Activated CD4-positive, alpha-beta T cell treated with anti-CD3 and anti-CD28 coated beads for 36 hours (primary cell): ENCODE measurements at regions not wholly inside any gene's neighbourhood (a gene's known extent, or its start where the extent isn't known, plus 50 kb on each side); places are given as distances from the start of the nearest gene placed in this dataset.
A peak's percentile ranks its signal among the peaks of the same experiment; 100 is the strongest.
"Not testable (repeated sequence)": the region's sequence is repeated elsewhere in the genome, so short reads cannot be mapped to it uniquely, and the experiment has no call there.

Experiments used
- ATAC-seq: fragments of 200-7000 bp; cut with Tn5 transposase; one replicate; pipeline ENCODE4 v1.10.0; 2021; ENCODE audit warnings: mild to moderate bottlenecking, moderate library complexity
- CTCF ChIA-PET: fragments of 350-600 bp; sonication (Branson Sonifier 250); formaldehyde crosslinking; loops from one replicate; lab custom pipeline; 2021; ENCODE audit warnings: antibody characterized with exemption; lab: Charles Lee
- POLR2A ChIA-PET: fragments of 350-600 bp; sonication (Branson Sonifier 250); formaldehyde crosslinking; loops from one replicate; lab custom pipeline; 2021; ENCODE audit warnings: antibody characterized with exemption, inconsistent platforms; lab: Charles Lee
- DNase-seq: peaks from one replicate; pipeline ENCODE4 v3.0.0-alpha.2; 2020
- H3K27ac Mint-ChIP-seq: one replicate; pipeline ENCODE4 v1.8.0; 2021; ENCODE audit warnings: mixed read lengths
- H3K27me3 Mint-ChIP-seq: one replicate; pipeline ENCODE4 v1.8.0; 2021; ENCODE audit warnings: mixed read lengths
- H3K36me3 Mint-ChIP-seq: one replicate; pipeline ENCODE4 v1.8.0; 2021; ENCODE audit warnings: low read depth, mixed read lengths
- H3K4me1 Mint-ChIP-seq: one replicate; pipeline ENCODE4 v1.8.0; 2021; ENCODE audit warnings: mixed read lengths
- H3K4me3 Mint-ChIP-seq: one replicate; pipeline ENCODE4 v1.8.0; 2021; ENCODE audit warnings: mild to moderate bottlenecking, moderate library complexity, mixed read lengths
- H3K9me3 Mint-ChIP-seq: one replicate; pipeline ENCODE4 v1.8.0; 2021; ENCODE audit warnings: low read depth, mixed read lengths
- intact Hi-C, 2 experiments: fragments of 100-400 bp; cut with DNase I in 1 of 2; cut with micrococcal nuclease in 1 of 2; formaldehyde crosslinking; loops; one replicate each; pipeline versions ENCODE4 v1.14.2 to v1.15.1; 2022 to 2024; cut with DNase I, micrococcal nuclease

DNA sequence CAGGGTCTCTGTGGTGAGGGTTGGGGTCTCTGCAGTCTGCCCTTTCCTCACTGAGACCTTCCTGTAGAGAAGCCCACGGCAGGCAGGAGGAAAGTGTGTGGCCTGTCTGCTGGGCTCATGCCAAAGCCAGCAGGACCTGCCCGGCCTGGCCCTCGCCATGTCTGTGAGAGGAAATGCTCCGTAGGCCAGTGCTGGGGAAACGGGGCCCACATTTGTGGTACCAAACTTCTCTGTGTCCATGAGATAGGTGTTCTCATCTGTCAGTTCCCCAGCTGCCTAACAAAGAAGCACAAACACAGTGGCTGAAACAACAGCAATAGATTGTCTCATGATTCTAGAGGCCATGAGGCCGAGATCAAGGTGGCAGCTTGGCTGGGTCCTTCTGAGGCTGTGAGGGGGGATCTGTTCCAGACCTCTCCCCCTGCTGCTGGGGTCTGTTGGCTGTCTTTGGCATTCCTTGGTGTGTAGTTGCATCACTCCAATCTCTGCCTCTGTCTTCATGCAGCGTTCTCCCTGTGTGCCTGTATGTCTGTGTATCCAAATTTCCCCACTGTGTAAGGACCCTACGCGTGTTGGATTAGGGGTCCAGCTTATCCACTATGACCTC lies 772.5 kb downstream of the TBC1D22A start:
- ATAC-seq (no peak), DNase-seq (no peak)
- Mint-ChIP-seq H3K36me3 (no peaks in the 10 kb centered on the region), H3K27ac (no peak overlapping the region), H3K9me3 (peaks cover 2% of the 10 kb centered on the region), H3K4me3 (no peak overlapping the region), H3K27me3 (peaks cover 12% of the 10 kb centered on the region), H3K4me1 (no peaks in the 10 kb centered on the region)
- ChIA-PET POLR2A (no interaction called here), CTCF (interaction anchor here (0.8 kb wide), 1 partner anchor 35 kb away, joined by 3 read pairs; no protein-coding TSS in a partner anchor)
- intact Hi-C loops, result no loop called here

DNA sequence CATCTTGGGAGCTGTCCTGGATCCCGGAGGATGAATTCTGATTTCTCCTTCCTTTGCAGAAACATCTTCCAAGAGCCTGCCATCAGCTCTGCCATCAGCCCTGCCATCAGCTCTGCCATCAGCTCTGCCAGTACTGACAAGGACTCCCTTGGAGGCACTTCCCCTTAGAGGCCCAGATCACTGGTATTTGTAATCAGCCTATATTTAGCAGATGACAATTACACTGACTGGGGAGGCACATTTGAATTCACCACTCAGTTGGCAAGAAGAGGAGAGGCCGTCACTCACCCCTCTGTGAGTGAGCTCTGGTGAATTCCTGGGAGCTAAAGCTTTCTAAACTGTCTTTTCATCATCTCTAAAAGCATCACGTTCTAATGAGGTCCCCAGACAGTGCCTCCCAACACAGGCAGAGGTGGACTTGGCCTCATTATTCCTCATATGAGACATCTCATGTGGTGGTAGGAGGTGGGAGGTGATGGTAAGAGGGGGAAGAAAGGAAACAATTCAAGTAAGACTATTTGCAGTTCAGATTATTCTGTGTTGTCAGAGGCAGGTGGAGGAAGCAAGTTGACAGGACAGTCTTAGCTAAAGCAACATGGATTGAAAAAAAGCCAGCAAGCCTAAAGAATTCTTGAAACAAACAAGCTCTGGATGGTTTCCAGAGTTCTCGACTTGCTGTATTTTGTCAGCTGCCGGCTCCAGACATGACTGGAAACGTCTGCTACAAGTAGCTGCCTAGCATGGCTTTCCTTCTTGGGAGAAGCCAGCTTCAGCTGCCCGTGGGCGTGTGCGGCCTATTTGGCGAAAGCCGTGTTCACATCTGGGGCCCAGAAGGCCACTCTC lies 771.7 kb downstream of the TBC1D22A start:
- Mint-ChIP-seq H3K4me3 (no peak overlapping the region), H3K27me3 (peaks cover 12% of the 10 kb centered on the region), H3K4me1 (no peaks in the 10 kb centered on the region), H3K36me3 (no peaks in the 10 kb centered on the region), H3K9me3 (peaks cover 2% of the 10 kb centered on the region), H3K27ac (no peak overlapping the region)
- DNase-seq (no peak), ATAC-seq (no peak)
- intact Hi-C loops, result no loop called here
- ChIA-PET CTCF (no interaction called here), POLR2A (no interaction called here)

DNA sequence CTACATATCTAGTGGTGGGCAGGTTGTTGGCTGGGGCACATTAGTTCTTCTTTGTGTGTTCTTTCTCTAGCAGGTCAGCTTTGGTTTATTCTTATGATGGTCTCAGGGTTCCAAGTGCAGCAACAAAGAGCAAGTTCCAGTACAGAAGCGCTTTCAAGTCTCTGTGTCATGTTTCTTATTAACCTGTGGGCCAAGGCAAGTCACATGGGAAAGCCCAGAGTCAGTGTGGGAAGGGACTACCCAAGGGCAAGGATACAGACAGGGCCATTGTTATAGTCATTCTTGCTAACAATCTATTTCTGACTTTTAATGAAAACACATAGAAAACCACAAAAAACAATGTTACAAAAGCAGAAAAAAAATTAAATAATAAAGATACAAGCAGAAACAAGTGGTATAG lies 754.6 kb downstream of the TBC1D22A start:
- POLR2A ChIA-PET, result no interaction called here

DNA sequence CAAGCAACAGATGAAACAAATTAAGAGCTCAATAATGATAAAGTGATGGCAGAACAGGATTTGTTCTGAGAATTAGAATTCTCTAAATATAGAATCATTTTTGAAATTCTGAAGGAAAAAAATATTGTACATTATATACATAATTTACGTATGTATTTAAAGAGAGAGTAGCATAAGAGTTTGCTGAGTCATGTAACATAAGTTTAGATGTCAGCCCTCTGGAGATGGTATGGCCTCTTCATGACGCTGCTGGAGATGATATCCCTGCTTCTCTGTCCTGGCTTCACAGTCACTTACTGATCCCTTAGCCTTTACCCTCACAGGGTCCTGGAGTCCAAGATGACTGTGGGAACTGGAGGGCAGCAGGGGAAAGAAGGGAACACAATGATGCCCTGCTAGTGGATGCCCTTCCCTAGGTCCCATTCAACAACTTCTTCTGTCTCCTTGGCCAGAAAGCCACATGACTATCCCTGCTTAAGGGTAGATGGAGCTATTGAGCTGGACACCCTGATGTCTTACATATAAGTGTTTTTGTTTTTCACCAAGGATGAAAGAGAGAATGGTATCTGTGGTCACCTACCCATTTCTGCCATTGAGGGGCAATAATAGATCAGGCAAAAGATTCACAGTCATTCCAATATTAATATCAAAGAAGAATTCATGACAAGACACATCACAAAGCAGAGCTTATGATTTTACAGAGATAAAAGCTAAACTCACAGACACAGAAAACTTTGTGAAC lies 753.1 kb downstream of the TBC1D22A start:
- H3K9me3 Mint-ChIP-seq, result no peaks in the 10 kb centered on the region
- H3K4me3 Mint-ChIP-seq, result no peak overlapping the region
- no peak for DNase-seq
- no peak overlapping the region for H3K27ac Mint-ChIP-seq
- no peak for ATAC-seq
- peaks cover 4% of the 10 kb centered on the region for H3K27me3 Mint-ChIP-seq
- no peaks in the 10 kb centered on the region for H3K36me3 Mint-ChIP-seq
- ChIA-PET CTCF (no interaction called here), POLR2A (no interaction called here)
- intact Hi-C loops, result no loop called here
- H3K4me1 Mint-ChIP-seq, result no peaks in the 10 kb centered on the region

More for the DNA sequence above, 754.6 kb downstream of the TBC1D22A start:
- Mint-ChIP-seq H3K4me1 (no peaks in the 10 kb centered on the region), H3K27me3 (peaks cover 4% of the 10 kb centered on the region), H3K27ac (no peak overlapping the region), H3K9me3 (no peaks in the 10 kb centered on the region), H3K36me3 (no peaks in the 10 kb centered on the region), H3K4me3 (no peak overlapping the region)
- no peak for DNase-seq
- intact Hi-C loops, result no loop called here
- ATAC-seq, result no peak
- CTCF ChIA-PET, result no interaction called here

DNA sequence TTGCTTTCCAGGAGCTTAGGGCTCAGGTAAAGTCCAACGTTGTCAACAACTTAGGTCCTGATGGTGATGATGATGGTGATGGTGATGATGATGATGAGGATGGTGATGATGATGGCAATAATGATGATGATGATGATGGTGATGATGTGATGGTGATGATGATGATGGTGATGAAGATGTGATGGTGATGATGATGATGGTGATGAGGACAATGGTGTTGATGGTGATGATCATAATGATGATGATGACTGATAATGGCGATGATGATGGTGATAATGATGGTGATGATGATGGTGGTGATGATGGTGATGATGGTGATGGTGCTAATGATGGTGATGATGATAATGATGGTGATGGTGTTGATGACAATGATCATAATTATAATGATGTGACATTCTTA lies 750.2 kb downstream of the TBC1D22A start:
- ChIA-PET CTCF (no interaction called here), POLR2A (no interaction called here)
- Mint-ChIP-seq H3K27ac (no peak overlapping the region), H3K36me3 (no peaks in the 10 kb centered on the region), H3K9me3 (no peaks in the 10 kb centered on the region), H3K27me3 (peaks cover 4% of the 10 kb centered on the region), H3K4me1 (no peaks in the 10 kb centered on the region), H3K4me3 (no peak overlapping the region)
- DNase-seq (no peak), ATAC-seq (no peak)
- intact Hi-C loops, result no loop called here

DNA sequence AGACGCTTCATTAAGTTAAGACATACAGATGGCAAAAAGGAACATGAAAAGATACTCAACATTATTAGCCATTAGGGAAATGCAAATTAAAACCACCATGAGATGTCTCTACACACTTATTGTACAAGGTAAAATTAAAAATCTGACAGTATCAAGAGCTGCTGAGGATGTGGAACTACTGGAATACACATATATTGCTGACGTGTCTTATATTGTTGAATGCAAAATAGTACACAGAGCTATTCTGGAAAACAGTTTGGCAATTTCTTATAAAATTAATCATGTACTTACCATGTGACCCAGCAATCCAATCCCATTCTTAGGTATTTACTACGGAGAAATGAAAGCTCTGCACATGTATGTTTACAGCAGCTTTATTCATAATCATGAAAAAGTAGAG lies 742.5 kb downstream of the TBC1D22A start:
- ATAC-seq (no peak), DNase-seq (no peak)
- Mint-ChIP-seq H3K9me3 (peaks cover 6% of the 10 kb centered on the region), H3K36me3 (no peaks in the 10 kb centered on the region), H3K27ac (no peak overlapping the region), H3K4me3 (no peak overlapping the region), H3K27me3 (peaks cover 3% of the 10 kb centered on the region), H3K4me1 (no peaks in the 10 kb centered on the region)
- POLR2A ChIA-PET, result no interaction called here
- intact Hi-C loops, result no loop called here
- CTCF ChIA-PET, result no interaction called here

DNA sequence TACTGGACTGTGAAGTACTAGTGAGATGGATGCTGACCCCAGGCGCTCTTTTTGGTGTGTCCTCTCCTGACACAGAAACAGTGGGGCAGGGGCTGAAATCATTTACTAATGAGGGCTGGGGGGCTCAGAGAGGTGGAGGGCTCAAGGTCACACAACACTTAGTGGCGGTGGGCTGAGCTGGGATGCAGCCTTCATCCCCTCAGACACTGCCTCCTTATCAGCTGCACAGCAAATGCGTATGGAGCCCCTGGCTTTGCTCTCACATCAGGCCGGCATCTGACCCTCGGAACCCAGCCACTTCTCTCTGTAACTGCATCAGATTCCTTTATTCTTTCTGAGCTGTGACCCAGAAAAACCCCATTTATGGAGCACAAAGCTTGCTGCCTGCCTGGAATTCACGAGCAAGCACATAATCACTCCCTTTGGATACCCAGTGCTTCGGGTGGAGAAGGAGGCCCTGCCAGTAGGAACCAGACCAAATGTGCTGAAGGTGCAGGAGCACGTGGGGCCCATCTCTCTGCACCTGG lies 736.6 kb downstream of the TBC1D22A start:
- POLR2A ChIA-PET, result no interaction called here
- DNase-seq (no peak), ATAC-seq (no peak)
- H3K27ac Mint-ChIP-seq, result no peak overlapping the region
- peaks cover 16% of the 10 kb centered on the region for H3K4me1 Mint-ChIP-seq
- H3K4me3 Mint-ChIP-seq, result no peak overlapping the region
- peaks cover 20% of the 10 kb centered on the region for H3K9me3 Mint-ChIP-seq
- peaks cover 4% of the 10 kb centered on the region for H3K36me3 Mint-ChIP-seq
- H3K27me3 Mint-ChIP-seq, result peaks cover 3% of the 10 kb centered on the region
- CTCF ChIA-PET, result interaction anchor here (1.2 kb wide), 1 partner anchor 151 kb away, joined by 3 read pairs; no protein-coding TSS in a partner anchor
- intact Hi-C loops, result no loop called here

DNA sequence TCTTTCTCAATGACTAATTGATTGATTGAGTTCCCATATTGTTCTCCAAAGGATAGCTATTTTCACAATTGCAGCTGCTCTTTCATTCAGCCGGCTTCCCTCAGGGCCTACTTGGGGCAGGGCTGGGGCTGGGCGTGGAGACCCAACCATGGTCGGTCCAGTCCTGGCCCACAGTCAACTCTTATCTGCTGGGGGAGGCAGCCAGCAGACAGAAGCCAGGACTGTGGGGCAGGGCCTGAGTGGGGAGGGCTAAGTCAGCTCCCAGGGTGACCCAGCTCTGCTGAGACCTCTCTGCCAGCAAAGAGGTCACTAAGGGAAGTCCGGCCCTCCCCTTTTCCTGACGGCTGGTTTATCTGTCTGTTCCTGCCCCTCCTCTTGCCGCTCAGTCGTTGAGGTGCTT lies 735.2 kb downstream of the TBC1D22A start:
- peaks cover 1% of the 10 kb centered on the region for H3K27me3 Mint-ChIP-seq
- peaks cover 24% of the 10 kb centered on the region for H3K4me1 Mint-ChIP-seq
- ChIA-PET CTCF (interaction anchor here (1.2 kb wide), 1 partner anchor 152 kb away, joined by 3 read pairs; no protein-coding TSS in a partner anchor), POLR2A (no interaction called here)
- ATAC-seq (no peak), DNase-seq (no peak)
- H3K36me3 Mint-ChIP-seq, result peaks cover 4% of the 10 kb centered on the region
- intact Hi-C loops, result no loop called here
- H3K27ac Mint-ChIP-seq, result no peak overlapping the region
- no peak overlapping the region for H3K4me3 Mint-ChIP-seq
- peaks cover 20% of the 10 kb centered on the region for H3K9me3 Mint-ChIP-seq

DNA sequence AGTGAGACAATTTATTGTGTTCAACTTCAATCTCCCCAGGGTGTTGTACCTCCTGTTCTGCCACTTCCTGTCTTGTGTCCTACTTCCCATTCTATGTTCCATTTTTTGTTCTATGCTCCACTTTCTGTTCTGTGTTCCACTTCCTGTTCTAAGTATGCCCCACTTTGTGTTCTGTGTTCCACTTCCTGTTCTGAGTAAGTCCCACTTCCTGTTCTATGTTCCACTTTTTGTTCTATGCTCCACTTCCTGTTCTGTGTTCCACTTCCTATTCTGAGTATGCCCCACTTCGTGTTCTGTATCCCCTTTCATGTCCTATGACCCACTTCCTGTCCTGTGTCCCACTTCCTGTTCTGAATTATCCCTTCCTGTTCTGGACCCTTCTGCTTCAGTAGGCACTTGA lies 732.7 kb downstream of the TBC1D22A start:
- ChIA-PET POLR2A (no interaction called here), CTCF (no interaction called here)
- Mint-ChIP-seq H3K27me3 (no peaks in the 10 kb centered on the region), H3K9me3 (peaks cover 13% of the 10 kb centered on the region), H3K4me3 (no peak overlapping the region), H3K36me3 (peaks cover 4% of the 10 kb centered on the region), H3K27ac (peak overlapping the region; percentile 56), H3K4me1 (peaks cover 24% of the 10 kb centered on the region)
- DNase-seq, result no peak
- intact Hi-C loops, result no loop called here
- ATAC-seq, result no peak

DNA sequence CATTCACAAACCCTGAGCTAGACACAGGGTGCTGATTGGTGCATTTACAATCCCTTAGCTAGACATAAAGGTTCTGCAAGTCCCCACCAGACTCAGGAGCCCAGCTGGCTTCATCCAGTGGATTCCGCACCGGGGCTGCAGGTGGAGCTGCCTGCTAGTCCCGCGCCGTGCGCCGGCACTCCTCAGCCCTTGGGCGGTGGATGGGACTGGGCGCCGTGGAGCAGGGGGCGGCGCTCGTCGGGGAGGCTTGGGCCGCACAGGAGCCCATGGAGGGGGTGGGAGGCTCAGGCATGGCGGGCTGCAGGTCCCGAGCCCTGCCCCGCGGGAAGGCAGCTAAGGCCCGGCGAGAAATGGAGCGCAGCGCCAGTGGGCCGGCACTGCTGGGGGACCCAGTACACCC lies 725.7 kb downstream of the TBC1D22A start:
- ATAC-seq, DNase-seq, H3K27ac Mint-ChIP-seq, H3K27me3 Mint-ChIP-seq, intact Hi-C loops, H3K36me3 Mint-ChIP-seq, POLR2A ChIA-PET, H3K4me1 Mint-ChIP-seq, CTCF ChIA-PET, H3K4me3 Mint-ChIP-seq, H3K9me3 Mint-ChIP-seq: not testable (repeated sequence)

DNA sequence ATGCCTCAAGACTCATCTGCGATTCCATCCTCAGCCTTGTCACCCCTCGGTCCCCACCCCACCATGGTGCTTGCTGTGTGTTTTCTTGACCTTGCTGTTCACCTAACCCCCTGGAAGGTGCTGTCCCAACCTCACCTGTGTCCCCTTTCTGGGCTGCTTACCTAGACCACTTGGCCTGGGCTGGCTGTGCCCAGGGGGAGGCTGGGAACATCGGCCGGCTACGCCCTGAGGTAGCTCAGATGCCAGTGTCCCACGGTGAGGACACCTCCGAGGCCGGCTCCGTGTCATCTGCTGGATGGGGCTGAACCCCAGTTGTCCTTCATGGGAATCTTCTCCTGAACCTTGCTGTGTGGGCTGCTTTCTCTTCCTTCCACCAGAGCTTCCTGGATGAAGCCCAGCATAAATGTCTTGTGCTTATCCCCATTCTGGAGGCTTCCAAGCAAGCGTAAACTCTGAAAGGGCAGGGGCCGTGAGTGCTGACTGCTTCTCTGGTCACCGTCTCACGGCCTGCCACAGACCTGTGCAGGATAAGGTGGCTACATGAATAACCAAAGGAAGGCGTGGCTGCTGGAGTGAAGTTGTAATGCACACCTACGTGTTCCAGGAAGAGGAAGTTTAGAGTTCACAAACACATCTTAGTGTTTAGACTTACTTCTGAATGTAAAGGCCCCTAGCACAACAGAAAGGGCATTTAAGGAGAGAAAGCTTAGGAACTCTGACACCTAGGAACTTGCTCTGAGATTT lies 724.3 kb downstream of the TBC1D22A start:
- Mint-ChIP-seq H3K9me3 (no peaks in the 10 kb centered on the region), H3K4me1 (no peaks in the 10 kb centered on the region), H3K27me3 (peaks cover 9% of the 10 kb centered on the region), H3K36me3 (no peaks in the 10 kb centered on the region), H3K4me3 (no peak overlapping the region), H3K27ac (no peak overlapping the region)
- intact Hi-C loops, result no loop called here
- ChIA-PET CTCF (no interaction called here), POLR2A (no interaction called here)
- ATAC-seq (no peak), DNase-seq (no peak)
